GM23338 (cell line): ENCODE measurements at regions not wholly inside any gene's neighbourhood (a gene's known extent, or its start where the extent isn't known, plus 50 kb on each side); places are given as distances from the start of the nearest gene placed in this dataset.
A peak's percentile ranks its signal among the peaks of the same experiment; 100 is the strongest.

Source experiments
- ATAC-seq: fragments of 200-7000 bp; cut with Tn5 transposase; 3 replicates; pipeline ENCODE4 v1.9.1; 2020
- DNase-seq: peaks from one replicate; pipeline ENCODE4 v3.0.0-alpha.2; 2015; ENCODE audit warnings: low spot score
- H2AFZ ChIP-seq: fragments of 200-600 bp; sonication (generic); 2 replicates; pipeline ENCODE4 v1.8.0; 2016; ENCODE audit warnings: antibody characterized with exemption, mild to moderate bottlenecking, moderate library complexity
- H3F3A ChIP-seq: fragments of 200-600 bp; sonication (generic); replicated peaks from 2 replicates; pipeline ENCODE4 v1.8.0; 2017; ENCODE audit warnings: antibody characterized with exemption, mixed run types, low read depth
- H3K27ac ChIP-seq: fragments of 200-600 bp; sonication (generic); 2 replicates; pipeline ENCODE4 v1.6.1; 2016; ENCODE audit warnings: low read depth
- H3K27me3 ChIP-seq: fragments of 200-600 bp; sonication (generic); 2 replicates; pipeline ENCODE4 v1.8.0; 2016; ENCODE audit warnings: mild to moderate bottlenecking, mixed run types, moderate library complexity; ENCODE audit not compliant: insufficient read depth
- H3K36me3 ChIP-seq: fragments of 200-600 bp; sonication (generic); 2 replicates; pipeline ENCODE4 v1.8.0; 2016; ENCODE audit warnings: mild to moderate bottlenecking; ENCODE audit not compliant: insufficient read depth
- H3K4me1 ChIP-seq: fragments of 200-600 bp; sonication (generic); 2 replicates; pipeline ENCODE4 v1.8.0; 2016; ENCODE audit warnings: mild to moderate bottlenecking, moderate library complexity; ENCODE audit not compliant: insufficient read depth
- H3K4me2 ChIP-seq: fragments of 200-600 bp; sonication (generic); 2 replicates; pipeline ENCODE4 v1.7.1; 2017; ENCODE audit warnings: mixed run types
- H3K4me3 ChIP-seq: fragments of 200-600 bp; sonication (generic); 2 replicates; pipeline ENCODE4 v1.6.1; 2016; ENCODE audit warnings: mixed run types
- H3K79me2 ChIP-seq: fragments of 200-600 bp; sonication (generic); replicated peaks from 2 replicates; pipeline ENCODE4 v1.8.0; 2017; ENCODE audit warnings: mild to moderate bottlenecking; ENCODE audit not compliant: insufficient read depth
- H3K9me2 ChIP-seq: fragments of 200-600 bp; sonication (generic); 2 replicates; pipeline ENCODE4 v1.8.0; 2017; ENCODE audit not compliant: insufficient read depth
- H4K20me1 ChIP-seq: fragments of 200-600 bp; sonication (generic); replicated peaks from 2 replicates; pipeline ENCODE4 v1.8.0; 2017; ENCODE audit warnings: mild to moderate bottlenecking; ENCODE audit not compliant: insufficient read depth
- H3K27ac Mint-ChIP-seq: 2 replicates; pipeline ENCODE4 v1.8.0; 2020; ENCODE audit warnings: inconsistent platforms, mild to moderate bottlenecking, moderate library complexity, mixed read lengths
- H3K27me3 Mint-ChIP-seq: 3 replicates; pipeline ENCODE4 v1.8.0; 2022; ENCODE audit warnings: low read depth, mild to moderate bottlenecking, moderate library complexity, mixed read lengths, inconsistent platforms; ENCODE audit not compliant: insufficient read depth, poor library complexity
- H3K36me3 Mint-ChIP-seq: 3 replicates; pipeline ENCODE4 v1.8.0; 2021; ENCODE audit warnings: low read depth, mild to moderate bottlenecking, inconsistent platforms, moderate library complexity, mixed read lengths
- H3K4me1 Mint-ChIP-seq: 3 replicates; pipeline ENCODE4 v1.8.0; 2020; ENCODE audit warnings: mild to moderate bottlenecking, inconsistent platforms, mixed read lengths
- H3K4me3 Mint-ChIP-seq: 3 replicates; pipeline ENCODE4 v1.8.0; 2021; ENCODE audit warnings: moderate library complexity, mild to moderate bottlenecking, inconsistent platforms, mixed read lengths
- H3K9me3 Mint-ChIP-seq: 3 replicates; pipeline ENCODE4 v1.8.0; 2020; ENCODE audit warnings: moderate library complexity, mild to moderate bottlenecking, inconsistent platforms, mixed read lengths
- EZH2 ChIP-seq: fragments of 200-600 bp; sonication (generic); IDR thresholded peaks from one replicate; pipeline ENCODE4 v1.8.0; 2017; ENCODE audit warnings: antibody characterized with exemption, mild to moderate bottlenecking, low read depth; ENCODE audit not compliant: unreplicated experiment
- EZH2phosphoT487 ChIP-seq: fragments of 200-600 bp; sonication (generic); IDR thresholded peaks from one replicate; pipeline ENCODE4 v1.8.1; 2018; ENCODE audit warnings: antibody characterized with exemption; ENCODE audit not compliant: unreplicated experiment
- JUNB ChIP-seq: IDR thresholded peaks from one replicate; pipeline ENCODE4 v1.6.1; 2016; ENCODE audit warnings: antibody characterized with exemption; ENCODE audit not compliant: unreplicated experiment
- NANOG ChIP-seq: IDR thresholded peaks from 2 replicates; pipeline ENCODE4 v1.6.1; 2016; ENCODE audit warnings: antibody characterized with exemption, borderline replicate concordance
- POLR2AphosphoS5 ChIP-seq: IDR thresholded peaks from 2 replicates; pipeline ENCODE4 v1.6.1; 2016; ENCODE audit warnings: antibody characterized with exemption, low read depth
- STAT1 ChIP-seq: IDR thresholded peaks from one replicate; pipeline ENCODE4 v1.6.1; 2016; ENCODE audit warnings: antibody characterized with exemption; ENCODE audit not compliant: unreplicated experiment
- ZNF114 ChIP-seq: fragments of 250-450 bp; sonication (Bioruptor Pico); IDR thresholded peaks from 2 replicates; pipeline ENCODE4 v1.5.0; 2020; ENCODE audit warnings: mild to moderate bottlenecking, moderate library complexity
- TF ChIP-seq, protein P1 (sequence below), 2 experiments: fragments of 200-600 bp in 1 of 2; sonication (generic) in 1 of 2; conservative IDR thresholded peaks; 2 replicates each; pipeline versions ENCODE4 v1.5.1 to v1.6.1; 2016 to 2017; ENCODE audit warnings: antibody characterized with exemption in 2 of 2, low read depth in 2 of 2, mild to moderate bottlenecking in 2 of 2, moderate library complexity in 1 of 2
- TF ChIP-seq, protein P2 (sequence below): IDR thresholded peaks from 2 replicates; pipeline ENCODE4 v1.6.1; 2016; ENCODE audit warnings: antibody characterized with exemption
- TF ChIP-seq, protein P3 (sequence below): fragments of 250-450 bp; sonication (Bioruptor Pico); IDR thresholded peaks from 2 replicates; pipeline ENCODE4 v1.5.0; 2020; ENCODE audit warnings: mild to moderate bottlenecking, moderate library complexity

DNA sequence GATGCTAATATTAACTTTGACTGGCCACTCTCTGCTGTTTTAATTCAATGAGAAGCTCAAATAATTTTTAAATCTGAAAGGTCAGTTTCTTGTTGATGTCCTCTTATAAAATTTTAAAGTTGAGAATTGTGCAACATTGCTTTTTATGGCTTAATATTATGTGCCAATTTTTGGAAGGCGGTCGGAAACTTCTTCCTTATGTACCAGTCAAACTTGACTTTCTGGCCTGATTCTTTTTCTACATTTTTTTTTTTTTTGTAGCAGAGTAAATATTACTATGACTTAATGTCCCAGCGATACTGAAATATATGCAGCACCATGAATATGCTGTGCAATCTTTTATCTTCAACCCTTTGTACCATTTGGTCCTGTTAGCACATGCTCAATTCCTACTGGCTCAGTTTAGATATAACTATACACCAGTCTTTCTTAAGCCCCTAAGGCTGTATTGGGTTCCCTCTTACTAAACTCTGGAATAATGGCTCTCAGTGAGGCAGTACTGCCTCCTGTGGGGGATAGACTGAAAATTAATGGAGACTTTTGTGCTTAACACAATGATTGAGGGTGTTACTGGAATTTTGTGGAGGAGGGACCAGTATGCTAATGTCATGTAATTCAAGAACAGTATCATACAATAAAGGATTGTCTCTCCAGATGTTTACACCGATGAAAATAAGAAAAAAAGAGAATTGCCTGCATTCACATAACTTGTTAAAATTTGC is 156.4 kb upstream of the SYNCRIP start:
- no peaks in the 10 kb centered on the region for H3K79me2 ChIP-seq
- H3F3A ChIP-seq: no peaks in the 10 kb centered on the region
- no peak overlapping the region for H3K4me3 Mint-ChIP-seq
- no peak overlapping the region for H3K4me3 ChIP-seq
- H3K27me3 Mint-ChIP-seq: peaks cover 1% of the 10 kb centered on the region
- H3K4me2 ChIP-seq: no peak overlapping the region
- no peaks in the 10 kb centered on the region for H3K36me3 ChIP-seq
- H4K20me1 ChIP-seq: no peaks in the 10 kb centered on the region
- no peaks in the 10 kb centered on the region; the same call in 2 of the 3 replicates for H3K4me1 Mint-ChIP-seq
- H3K27ac ChIP-seq: no peak overlapping the region
- H3K27me3 ChIP-seq: no peaks in the 10 kb centered on the region
- no peaks in the 10 kb centered on the region for H3K4me1 ChIP-seq
- no peak overlapping the region for H2AFZ ChIP-seq
- no peaks in the 10 kb centered on the region for H3K9me3 Mint-ChIP-seq
- no peak overlapping the region for H3K27ac Mint-ChIP-seq
- DNase-seq (peak; percentile 12), ATAC-seq (0 out of 3 replicates have a peak, but pooled peaks have one; percentile 29)
- TF ChIP-seq, protein P1, sequence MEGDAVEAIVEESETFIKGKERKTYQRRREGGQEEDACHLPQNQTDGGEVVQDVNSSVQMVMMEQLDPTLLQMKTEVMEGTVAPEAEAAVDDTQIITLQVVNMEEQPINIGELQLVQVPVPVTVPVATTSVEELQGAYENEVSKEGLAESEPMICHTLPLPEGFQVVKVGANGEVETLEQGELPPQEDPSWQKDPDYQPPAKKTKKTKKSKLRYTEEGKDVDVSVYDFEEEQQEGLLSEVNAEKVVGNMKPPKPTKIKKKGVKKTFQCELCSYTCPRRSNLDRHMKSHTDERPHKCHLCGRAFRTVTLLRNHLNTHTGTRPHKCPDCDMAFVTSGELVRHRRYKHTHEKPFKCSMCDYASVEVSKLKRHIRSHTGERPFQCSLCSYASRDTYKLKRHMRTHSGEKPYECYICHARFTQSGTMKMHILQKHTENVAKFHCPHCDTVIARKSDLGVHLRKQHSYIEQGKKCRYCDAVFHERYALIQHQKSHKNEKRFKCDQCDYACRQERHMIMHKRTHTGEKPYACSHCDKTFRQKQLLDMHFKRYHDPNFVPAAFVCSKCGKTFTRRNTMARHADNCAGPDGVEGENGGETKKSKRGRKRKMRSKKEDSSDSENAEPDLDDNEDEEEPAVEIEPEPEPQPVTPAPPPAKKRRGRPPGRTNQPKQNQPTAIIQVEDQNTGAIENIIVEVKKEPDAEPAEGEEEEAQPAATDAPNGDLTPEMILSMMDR (conservative IDR thresholded peaks at IDR 0.05; ENCODE audit: low read depth in 2 of 2): peak; percentile 40 to 42; a peak in 2 of 4 replicates
- no peak for TF ChIP-seq ZNF114 (CRISPR knock-in tag)
- H3K36me3 Mint-ChIP-seq: no peaks in the 10 kb centered on the region
- no peaks in the 10 kb centered on the region for H3K9me2 ChIP-seq

DNA sequence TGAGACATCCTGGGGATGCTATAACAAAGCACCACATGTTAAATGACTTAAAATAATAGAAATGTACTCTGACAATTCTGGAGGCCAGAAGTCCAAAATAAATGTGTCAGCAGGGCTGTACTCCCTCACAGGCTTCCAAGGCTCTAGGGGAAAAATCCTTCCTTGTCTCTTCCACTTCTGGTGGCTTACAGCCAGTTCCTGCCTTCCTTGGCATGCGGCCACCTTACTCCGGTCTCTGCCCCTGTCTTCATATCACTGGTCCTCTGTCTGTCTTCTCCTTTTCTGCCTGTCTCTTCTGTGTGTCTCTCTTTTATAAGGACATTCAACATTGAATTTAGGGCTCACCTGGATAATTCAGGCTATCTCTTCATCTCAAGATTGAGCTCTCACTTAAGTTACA is 155.3 kb upstream of the SYNCRIP start:
- Histone ChIP-seq H3K4me3 (no peak overlapping the region), H3K4me2 (no peak overlapping the region), H3K4me1 (no peaks in the 10 kb centered on the region), H4K20me1 (no peaks in the 10 kb centered on the region), H3K27me3 (no peaks in the 10 kb centered on the region), H2AFZ (no peak overlapping the region), H3K9me2 (no peaks in the 10 kb centered on the region), H3K36me3 (no peaks in the 10 kb centered on the region), H3K27ac (no peak overlapping the region), H3F3A (no peaks in the 10 kb centered on the region), H3K79me2 (no peaks in the 10 kb centered on the region)
- Mint-ChIP-seq H3K36me3 (no peaks in the 10 kb centered on the region), H3K27me3 (peaks cover 1% of the 10 kb centered on the region), H3K27ac (no peak overlapping the region), H3K4me1 (no peaks in the 10 kb centered on the region), H3K9me3 (no peaks in the 10 kb centered on the region), H3K4me3 (no peak overlapping the region)
- DNase-seq: no peak
- ATAC-seq: no peak
- TF ChIP-seq EZH2phosphoT487 (no peak), POLR2AphosphoS5 (no peak), NANOG (no peak), EZH2 (no peak), STAT1 (no peak), JUNB (no peak)
- TF ChIP-seq, protein P2, sequence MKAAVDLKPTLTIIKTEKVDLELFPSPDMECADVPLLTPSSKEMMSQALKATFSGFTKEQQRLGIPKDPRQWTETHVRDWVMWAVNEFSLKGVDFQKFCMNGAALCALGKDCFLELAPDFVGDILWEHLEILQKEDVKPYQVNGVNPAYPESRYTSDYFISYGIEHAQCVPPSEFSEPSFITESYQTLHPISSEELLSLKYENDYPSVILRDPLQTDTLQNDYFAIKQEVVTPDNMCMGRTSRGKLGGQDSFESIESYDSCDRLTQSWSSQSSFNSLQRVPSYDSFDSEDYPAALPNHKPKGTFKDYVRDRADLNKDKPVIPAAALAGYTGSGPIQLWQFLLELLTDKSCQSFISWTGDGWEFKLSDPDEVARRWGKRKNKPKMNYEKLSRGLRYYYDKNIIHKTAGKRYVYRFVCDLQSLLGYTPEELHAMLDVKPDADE: no peak
- TF ChIP-seq, protein P3, sequence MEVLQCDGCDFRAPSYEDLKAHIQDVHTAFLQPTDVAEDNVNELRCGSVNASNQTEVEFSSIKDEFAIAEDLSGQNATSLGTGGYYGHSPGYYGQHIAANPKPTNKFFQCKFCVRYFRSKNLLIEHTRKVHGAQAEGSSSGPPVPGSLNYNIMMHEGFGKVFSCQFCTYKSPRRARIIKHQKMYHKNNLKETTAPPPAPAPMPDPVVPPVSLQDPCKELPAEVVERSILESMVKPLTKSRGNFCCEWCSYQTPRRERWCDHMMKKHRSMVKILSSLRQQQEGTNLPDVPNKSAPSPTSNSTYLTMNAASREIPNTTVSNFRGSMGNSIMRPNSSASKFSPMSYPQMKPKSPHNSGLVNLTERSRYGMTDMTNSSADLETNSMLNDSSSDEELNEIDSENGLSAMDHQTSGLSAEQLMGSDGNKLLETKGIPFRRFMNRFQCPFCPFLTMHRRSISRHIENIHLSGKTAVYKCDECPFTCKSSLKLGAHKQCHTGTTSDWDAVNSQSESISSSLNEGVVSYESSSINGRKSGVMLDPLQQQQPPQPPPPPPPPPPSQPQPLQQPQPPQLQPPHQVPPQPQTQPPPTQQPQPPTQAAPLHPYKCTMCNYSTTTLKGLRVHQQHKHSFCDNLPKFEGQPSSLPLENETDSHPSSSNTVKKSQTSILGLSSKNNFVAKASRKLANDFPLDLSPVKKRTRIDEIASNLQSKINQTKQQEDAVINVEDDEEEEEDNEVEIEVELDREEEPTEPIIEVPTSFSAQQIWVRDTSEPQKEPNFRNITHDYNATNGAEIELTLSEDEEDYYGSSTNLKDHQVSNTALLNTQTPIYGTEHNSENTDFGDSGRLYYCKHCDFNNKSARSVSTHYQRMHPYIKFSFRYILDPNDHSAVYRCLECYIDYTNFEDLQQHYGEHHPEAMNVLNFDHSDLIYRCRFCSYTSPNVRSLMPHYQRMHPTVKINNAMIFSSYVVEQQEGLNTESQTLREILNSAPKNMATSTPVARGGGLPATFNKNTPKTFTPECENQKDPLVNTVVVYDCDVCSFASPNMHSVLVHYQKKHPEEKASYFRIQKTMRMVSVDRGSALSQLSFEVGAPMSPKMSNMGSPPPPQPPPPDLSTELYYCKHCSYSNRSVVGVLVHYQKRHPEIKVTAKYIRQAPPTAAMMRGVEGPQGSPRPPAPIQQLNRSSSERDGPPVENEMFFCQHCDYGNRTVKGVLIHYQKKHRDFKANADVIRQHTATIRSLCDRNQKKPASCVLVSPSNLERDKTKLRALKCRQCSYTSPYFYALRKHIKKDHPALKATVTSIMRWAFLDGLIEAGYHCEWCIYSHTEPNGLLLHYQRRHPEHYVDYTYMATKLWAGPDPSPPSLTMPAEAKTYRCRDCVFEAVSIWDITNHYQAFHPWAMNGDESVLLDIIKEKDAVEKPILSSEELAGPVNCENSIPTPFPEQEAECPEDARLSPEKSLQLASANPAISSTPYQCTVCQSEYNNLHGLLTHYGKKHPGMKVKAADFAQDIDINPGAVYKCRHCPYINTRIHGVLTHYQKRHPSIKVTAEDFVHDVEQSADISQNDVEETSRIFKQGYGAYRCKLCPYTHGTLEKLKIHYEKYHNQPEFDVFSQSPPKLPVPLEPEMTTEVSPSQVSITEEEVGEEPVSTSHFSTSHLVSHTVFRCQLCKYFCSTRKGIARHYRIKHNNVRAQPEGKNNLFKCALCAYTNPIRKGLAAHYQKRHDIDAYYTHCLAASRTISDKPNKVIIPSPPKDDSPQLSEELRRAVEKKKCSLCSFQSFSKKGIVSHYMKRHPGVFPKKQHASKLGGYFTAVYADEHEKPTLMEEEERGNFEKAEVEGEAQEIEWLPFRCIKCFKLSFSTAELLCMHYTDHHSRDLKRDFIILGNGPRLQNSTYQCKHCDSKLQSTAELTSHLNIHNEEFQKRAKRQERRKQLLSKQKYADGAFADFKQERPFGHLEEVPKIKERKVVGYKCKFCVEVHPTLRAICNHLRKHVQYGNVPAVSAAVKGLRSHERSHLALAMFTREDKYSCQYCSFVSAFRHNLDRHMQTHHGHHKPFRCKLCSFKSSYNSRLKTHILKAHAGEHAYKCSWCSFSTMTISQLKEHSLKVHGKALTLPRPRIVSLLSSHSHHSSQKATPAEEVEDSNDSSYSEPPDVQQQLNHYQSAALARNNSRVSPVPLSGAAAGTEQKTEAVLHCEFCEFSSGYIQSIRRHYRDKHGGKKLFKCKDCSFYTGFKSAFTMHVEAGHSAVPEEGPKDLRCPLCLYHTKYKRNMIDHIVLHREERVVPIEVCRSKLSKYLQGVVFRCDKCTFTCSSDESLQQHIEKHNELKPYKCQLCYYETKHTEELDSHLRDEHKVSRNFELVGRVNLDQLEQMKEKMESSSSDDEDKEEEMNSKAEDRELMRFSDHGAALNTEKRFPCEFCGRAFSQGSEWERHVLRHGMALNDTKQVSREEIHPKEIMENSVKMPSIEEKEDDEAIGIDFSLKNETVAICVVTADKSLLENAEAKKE (CRISPR knock-in tag): no peak
- TF ChIP-seq, protein P1 (conservative IDR thresholded peaks at IDR 0.05; ENCODE audit: low read depth in 2 of 2): no peak
